GM23338 (cell line): ENCODE measurements at regions not wholly inside any gene's neighbourhood (a gene's known extent, or its start where the extent isn't known, plus 50 kb on each side); places are given as distances from the start of the nearest gene placed in this dataset.

Experiments
- ATAC-seq: fragments of 200-7000 bp; cut with Tn5 transposase; 3 replicates; pipeline ENCODE4 v1.9.1; 2020
- DNase-seq: peaks from one replicate; pipeline ENCODE4 v3.0.0-alpha.2; 2015; ENCODE audit warnings: low spot score
- H2AFZ ChIP-seq: fragments of 200-600 bp; sonication (generic); 2 replicates; pipeline ENCODE4 v1.8.0; 2016; ENCODE audit warnings: antibody characterized with exemption, mild to moderate bottlenecking, moderate library complexity
- H3F3A ChIP-seq: fragments of 200-600 bp; sonication (generic); replicated peaks from 2 replicates; pipeline ENCODE4 v1.8.0; 2017; ENCODE audit warnings: antibody characterized with exemption, mixed run types, low read depth
- H3K27ac ChIP-seq: fragments of 200-600 bp; sonication (generic); 2 replicates; pipeline ENCODE4 v1.6.1; 2016; ENCODE audit warnings: low read depth
- H3K27me3 ChIP-seq: fragments of 200-600 bp; sonication (generic); 2 replicates; pipeline ENCODE4 v1.8.0; 2016; ENCODE audit warnings: mild to moderate bottlenecking, mixed run types, moderate library complexity; ENCODE audit not compliant: insufficient read depth
- H3K36me3 ChIP-seq: fragments of 200-600 bp; sonication (generic); 2 replicates; pipeline ENCODE4 v1.8.0; 2016; ENCODE audit warnings: mild to moderate bottlenecking; ENCODE audit not compliant: insufficient read depth
- H3K4me1 ChIP-seq: fragments of 200-600 bp; sonication (generic); 2 replicates; pipeline ENCODE4 v1.8.0; 2016; ENCODE audit warnings: mild to moderate bottlenecking, moderate library complexity; ENCODE audit not compliant: insufficient read depth
- H3K4me2 ChIP-seq: fragments of 200-600 bp; sonication (generic); 2 replicates; pipeline ENCODE4 v1.7.1; 2017; ENCODE audit warnings: mixed run types
- H3K4me3 ChIP-seq: fragments of 200-600 bp; sonication (generic); 2 replicates; pipeline ENCODE4 v1.6.1; 2016; ENCODE audit warnings: mixed run types
- H3K79me2 ChIP-seq: fragments of 200-600 bp; sonication (generic); replicated peaks from 2 replicates; pipeline ENCODE4 v1.8.0; 2017; ENCODE audit warnings: mild to moderate bottlenecking; ENCODE audit not compliant: insufficient read depth
- H3K9me2 ChIP-seq: fragments of 200-600 bp; sonication (generic); 2 replicates; pipeline ENCODE4 v1.8.0; 2017; ENCODE audit not compliant: insufficient read depth
- H4K20me1 ChIP-seq: fragments of 200-600 bp; sonication (generic); replicated peaks from 2 replicates; pipeline ENCODE4 v1.8.0; 2017; ENCODE audit warnings: mild to moderate bottlenecking; ENCODE audit not compliant: insufficient read depth
- H3K27ac Mint-ChIP-seq: 2 replicates; pipeline ENCODE4 v1.8.0; 2020; ENCODE audit warnings: inconsistent platforms, mild to moderate bottlenecking, moderate library complexity, mixed read lengths
- H3K27me3 Mint-ChIP-seq: 3 replicates; pipeline ENCODE4 v1.8.0; 2022; ENCODE audit warnings: low read depth, mild to moderate bottlenecking, moderate library complexity, mixed read lengths, inconsistent platforms; ENCODE audit not compliant: insufficient read depth, poor library complexity
- H3K36me3 Mint-ChIP-seq: 3 replicates; pipeline ENCODE4 v1.8.0; 2021; ENCODE audit warnings: low read depth, mild to moderate bottlenecking, inconsistent platforms, moderate library complexity, mixed read lengths
- H3K4me1 Mint-ChIP-seq: 3 replicates; pipeline ENCODE4 v1.8.0; 2020; ENCODE audit warnings: mild to moderate bottlenecking, inconsistent platforms, mixed read lengths
- H3K4me3 Mint-ChIP-seq: 3 replicates; pipeline ENCODE4 v1.8.0; 2021; ENCODE audit warnings: moderate library complexity, mild to moderate bottlenecking, inconsistent platforms, mixed read lengths
- H3K9me3 Mint-ChIP-seq: 3 replicates; pipeline ENCODE4 v1.8.0; 2020; ENCODE audit warnings: moderate library complexity, mild to moderate bottlenecking, inconsistent platforms, mixed read lengths
- CREB1 ChIP-seq: fragments of 250-450 bp; sonication (Bioruptor Pico); IDR thresholded peaks from 2 replicates; pipeline ENCODE4 v1.5.0; 2020; ENCODE audit warnings: low read depth, mild to moderate bottlenecking, moderate library complexity
- EZH2 ChIP-seq: fragments of 200-600 bp; sonication (generic); IDR thresholded peaks from one replicate; pipeline ENCODE4 v1.8.0; 2017; ENCODE audit warnings: antibody characterized with exemption, mild to moderate bottlenecking, low read depth; ENCODE audit not compliant: unreplicated experiment
- EZH2phosphoT487 ChIP-seq: fragments of 200-600 bp; sonication (generic); IDR thresholded peaks from one replicate; pipeline ENCODE4 v1.8.1; 2018; ENCODE audit warnings: antibody characterized with exemption; ENCODE audit not compliant: unreplicated experiment
- JUNB ChIP-seq: IDR thresholded peaks from one replicate; pipeline ENCODE4 v1.6.1; 2016; ENCODE audit warnings: antibody characterized with exemption; ENCODE audit not compliant: unreplicated experiment
- NANOG ChIP-seq: IDR thresholded peaks from 2 replicates; pipeline ENCODE4 v1.6.1; 2016; ENCODE audit warnings: antibody characterized with exemption, borderline replicate concordance
- POLR2AphosphoS5 ChIP-seq: IDR thresholded peaks from 2 replicates; pipeline ENCODE4 v1.6.1; 2016; ENCODE audit warnings: antibody characterized with exemption, low read depth
- STAT1 ChIP-seq: IDR thresholded peaks from one replicate; pipeline ENCODE4 v1.6.1; 2016; ENCODE audit warnings: antibody characterized with exemption; ENCODE audit not compliant: unreplicated experiment
- ZNF114 ChIP-seq: fragments of 250-450 bp; sonication (Bioruptor Pico); IDR thresholded peaks from 2 replicates; pipeline ENCODE4 v1.5.0; 2020; ENCODE audit warnings: mild to moderate bottlenecking, moderate library complexity
- ZNF331 ChIP-seq: fragments of 250-450 bp; sonication (Bioruptor Pico); IDR thresholded peaks from 2 replicates; pipeline ENCODE4 v1.5.0; 2020; ENCODE audit warnings: low read depth, mild to moderate bottlenecking, moderate library complexity
- TF ChIP-seq, protein P1 (sequence below): IDR thresholded peaks from 2 replicates; pipeline ENCODE4 v1.6.1; 2016; ENCODE audit warnings: antibody characterized with exemption
- TF ChIP-seq, protein P2 (sequence below): fragments of 250-450 bp; sonication (Bioruptor Pico); IDR thresholded peaks from 2 replicates; pipeline ENCODE4 v1.5.0; 2020; ENCODE audit warnings: mild to moderate bottlenecking, moderate library complexity
- TF ChIP-seq, protein P3 (sequence below): IDR thresholded peaks from one replicate; pipeline ENCODE4 v1.6.1; 2018; ENCODE audit warnings: antibody characterized with exemption; ENCODE audit not compliant: unreplicated experiment
- TF ChIP-seq, protein P4 (sequence below), 2 experiments: fragments of 200-600 bp in 1 of 2; sonication (generic) in 1 of 2; conservative IDR thresholded peaks; 2 replicates each; pipeline versions ENCODE4 v1.5.1 to v1.6.1; 2016 to 2017; ENCODE audit warnings: antibody characterized with exemption in 2 of 2, low read depth in 2 of 2, mild to moderate bottlenecking in 2 of 2, moderate library complexity in 1 of 2

DNA sequence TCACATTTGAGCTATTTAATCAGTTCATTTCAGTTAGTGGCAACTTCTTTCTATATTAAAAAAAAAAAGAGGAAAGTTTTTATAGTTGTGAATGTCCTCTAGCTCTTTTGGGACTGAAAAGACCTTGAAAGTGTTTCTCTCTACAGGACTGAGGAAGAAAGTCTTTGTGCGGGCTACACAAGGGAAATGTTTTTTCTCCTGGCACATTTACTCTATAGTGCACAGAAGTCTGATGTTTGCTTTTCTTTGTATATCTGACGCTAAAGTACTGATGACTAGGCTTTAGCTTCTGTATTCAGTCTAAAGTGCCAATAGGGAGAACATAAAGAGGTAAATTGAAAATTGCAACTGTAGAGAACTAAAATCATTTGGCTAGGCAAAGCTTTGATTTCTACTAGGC is 737.4 kb upstream of the LUZP2 start:
- Histone ChIP-seq H3K79me2 (no peaks in the 10 kb centered on the region), H3K27ac (no peak overlapping the region), H3F3A (no peaks in the 10 kb centered on the region), H3K27me3 (no peaks in the 10 kb centered on the region), H3K4me2 (no peak overlapping the region), H4K20me1 (no peaks in the 10 kb centered on the region), H3K9me2 (peaks cover 13% of the 10 kb centered on the region; the same call in 1 of the 2 replicates), H3K4me1 (0 out of 2 replicates have a peak, but pooled peaks cover 3% of the 10 kb centered on the region), H3K36me3 (no peaks in the 10 kb centered on the region), H2AFZ (no peak overlapping the region), H3K4me3 (no peak overlapping the region)
- Mint-ChIP-seq H3K4me1 (peaks cover 6% of the 10 kb centered on the region), H3K27me3 (no peaks in the 10 kb centered on the region), H3K27ac (no peak overlapping the region), H3K36me3 (peaks cover 14% of the 10 kb centered on the region; the same call in 2 of the 3 replicates), H3K9me3 (peaks cover 19% of the 10 kb centered on the region; the same call in 2 of the 3 replicates), H3K4me3 (no peak overlapping the region)
- no peak for ATAC-seq
- no peak for TF ChIP-seq JUNB
- TF ChIP-seq CREB1 = no peak
- TF ChIP-seq, protein P1, sequence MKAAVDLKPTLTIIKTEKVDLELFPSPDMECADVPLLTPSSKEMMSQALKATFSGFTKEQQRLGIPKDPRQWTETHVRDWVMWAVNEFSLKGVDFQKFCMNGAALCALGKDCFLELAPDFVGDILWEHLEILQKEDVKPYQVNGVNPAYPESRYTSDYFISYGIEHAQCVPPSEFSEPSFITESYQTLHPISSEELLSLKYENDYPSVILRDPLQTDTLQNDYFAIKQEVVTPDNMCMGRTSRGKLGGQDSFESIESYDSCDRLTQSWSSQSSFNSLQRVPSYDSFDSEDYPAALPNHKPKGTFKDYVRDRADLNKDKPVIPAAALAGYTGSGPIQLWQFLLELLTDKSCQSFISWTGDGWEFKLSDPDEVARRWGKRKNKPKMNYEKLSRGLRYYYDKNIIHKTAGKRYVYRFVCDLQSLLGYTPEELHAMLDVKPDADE = no peak
- TF ChIP-seq ZNF331 (CRISPR knock-in tag) = no peak
- TF ChIP-seq, protein P2, sequence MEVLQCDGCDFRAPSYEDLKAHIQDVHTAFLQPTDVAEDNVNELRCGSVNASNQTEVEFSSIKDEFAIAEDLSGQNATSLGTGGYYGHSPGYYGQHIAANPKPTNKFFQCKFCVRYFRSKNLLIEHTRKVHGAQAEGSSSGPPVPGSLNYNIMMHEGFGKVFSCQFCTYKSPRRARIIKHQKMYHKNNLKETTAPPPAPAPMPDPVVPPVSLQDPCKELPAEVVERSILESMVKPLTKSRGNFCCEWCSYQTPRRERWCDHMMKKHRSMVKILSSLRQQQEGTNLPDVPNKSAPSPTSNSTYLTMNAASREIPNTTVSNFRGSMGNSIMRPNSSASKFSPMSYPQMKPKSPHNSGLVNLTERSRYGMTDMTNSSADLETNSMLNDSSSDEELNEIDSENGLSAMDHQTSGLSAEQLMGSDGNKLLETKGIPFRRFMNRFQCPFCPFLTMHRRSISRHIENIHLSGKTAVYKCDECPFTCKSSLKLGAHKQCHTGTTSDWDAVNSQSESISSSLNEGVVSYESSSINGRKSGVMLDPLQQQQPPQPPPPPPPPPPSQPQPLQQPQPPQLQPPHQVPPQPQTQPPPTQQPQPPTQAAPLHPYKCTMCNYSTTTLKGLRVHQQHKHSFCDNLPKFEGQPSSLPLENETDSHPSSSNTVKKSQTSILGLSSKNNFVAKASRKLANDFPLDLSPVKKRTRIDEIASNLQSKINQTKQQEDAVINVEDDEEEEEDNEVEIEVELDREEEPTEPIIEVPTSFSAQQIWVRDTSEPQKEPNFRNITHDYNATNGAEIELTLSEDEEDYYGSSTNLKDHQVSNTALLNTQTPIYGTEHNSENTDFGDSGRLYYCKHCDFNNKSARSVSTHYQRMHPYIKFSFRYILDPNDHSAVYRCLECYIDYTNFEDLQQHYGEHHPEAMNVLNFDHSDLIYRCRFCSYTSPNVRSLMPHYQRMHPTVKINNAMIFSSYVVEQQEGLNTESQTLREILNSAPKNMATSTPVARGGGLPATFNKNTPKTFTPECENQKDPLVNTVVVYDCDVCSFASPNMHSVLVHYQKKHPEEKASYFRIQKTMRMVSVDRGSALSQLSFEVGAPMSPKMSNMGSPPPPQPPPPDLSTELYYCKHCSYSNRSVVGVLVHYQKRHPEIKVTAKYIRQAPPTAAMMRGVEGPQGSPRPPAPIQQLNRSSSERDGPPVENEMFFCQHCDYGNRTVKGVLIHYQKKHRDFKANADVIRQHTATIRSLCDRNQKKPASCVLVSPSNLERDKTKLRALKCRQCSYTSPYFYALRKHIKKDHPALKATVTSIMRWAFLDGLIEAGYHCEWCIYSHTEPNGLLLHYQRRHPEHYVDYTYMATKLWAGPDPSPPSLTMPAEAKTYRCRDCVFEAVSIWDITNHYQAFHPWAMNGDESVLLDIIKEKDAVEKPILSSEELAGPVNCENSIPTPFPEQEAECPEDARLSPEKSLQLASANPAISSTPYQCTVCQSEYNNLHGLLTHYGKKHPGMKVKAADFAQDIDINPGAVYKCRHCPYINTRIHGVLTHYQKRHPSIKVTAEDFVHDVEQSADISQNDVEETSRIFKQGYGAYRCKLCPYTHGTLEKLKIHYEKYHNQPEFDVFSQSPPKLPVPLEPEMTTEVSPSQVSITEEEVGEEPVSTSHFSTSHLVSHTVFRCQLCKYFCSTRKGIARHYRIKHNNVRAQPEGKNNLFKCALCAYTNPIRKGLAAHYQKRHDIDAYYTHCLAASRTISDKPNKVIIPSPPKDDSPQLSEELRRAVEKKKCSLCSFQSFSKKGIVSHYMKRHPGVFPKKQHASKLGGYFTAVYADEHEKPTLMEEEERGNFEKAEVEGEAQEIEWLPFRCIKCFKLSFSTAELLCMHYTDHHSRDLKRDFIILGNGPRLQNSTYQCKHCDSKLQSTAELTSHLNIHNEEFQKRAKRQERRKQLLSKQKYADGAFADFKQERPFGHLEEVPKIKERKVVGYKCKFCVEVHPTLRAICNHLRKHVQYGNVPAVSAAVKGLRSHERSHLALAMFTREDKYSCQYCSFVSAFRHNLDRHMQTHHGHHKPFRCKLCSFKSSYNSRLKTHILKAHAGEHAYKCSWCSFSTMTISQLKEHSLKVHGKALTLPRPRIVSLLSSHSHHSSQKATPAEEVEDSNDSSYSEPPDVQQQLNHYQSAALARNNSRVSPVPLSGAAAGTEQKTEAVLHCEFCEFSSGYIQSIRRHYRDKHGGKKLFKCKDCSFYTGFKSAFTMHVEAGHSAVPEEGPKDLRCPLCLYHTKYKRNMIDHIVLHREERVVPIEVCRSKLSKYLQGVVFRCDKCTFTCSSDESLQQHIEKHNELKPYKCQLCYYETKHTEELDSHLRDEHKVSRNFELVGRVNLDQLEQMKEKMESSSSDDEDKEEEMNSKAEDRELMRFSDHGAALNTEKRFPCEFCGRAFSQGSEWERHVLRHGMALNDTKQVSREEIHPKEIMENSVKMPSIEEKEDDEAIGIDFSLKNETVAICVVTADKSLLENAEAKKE = no peak
- TF ChIP-seq, protein P3, sequence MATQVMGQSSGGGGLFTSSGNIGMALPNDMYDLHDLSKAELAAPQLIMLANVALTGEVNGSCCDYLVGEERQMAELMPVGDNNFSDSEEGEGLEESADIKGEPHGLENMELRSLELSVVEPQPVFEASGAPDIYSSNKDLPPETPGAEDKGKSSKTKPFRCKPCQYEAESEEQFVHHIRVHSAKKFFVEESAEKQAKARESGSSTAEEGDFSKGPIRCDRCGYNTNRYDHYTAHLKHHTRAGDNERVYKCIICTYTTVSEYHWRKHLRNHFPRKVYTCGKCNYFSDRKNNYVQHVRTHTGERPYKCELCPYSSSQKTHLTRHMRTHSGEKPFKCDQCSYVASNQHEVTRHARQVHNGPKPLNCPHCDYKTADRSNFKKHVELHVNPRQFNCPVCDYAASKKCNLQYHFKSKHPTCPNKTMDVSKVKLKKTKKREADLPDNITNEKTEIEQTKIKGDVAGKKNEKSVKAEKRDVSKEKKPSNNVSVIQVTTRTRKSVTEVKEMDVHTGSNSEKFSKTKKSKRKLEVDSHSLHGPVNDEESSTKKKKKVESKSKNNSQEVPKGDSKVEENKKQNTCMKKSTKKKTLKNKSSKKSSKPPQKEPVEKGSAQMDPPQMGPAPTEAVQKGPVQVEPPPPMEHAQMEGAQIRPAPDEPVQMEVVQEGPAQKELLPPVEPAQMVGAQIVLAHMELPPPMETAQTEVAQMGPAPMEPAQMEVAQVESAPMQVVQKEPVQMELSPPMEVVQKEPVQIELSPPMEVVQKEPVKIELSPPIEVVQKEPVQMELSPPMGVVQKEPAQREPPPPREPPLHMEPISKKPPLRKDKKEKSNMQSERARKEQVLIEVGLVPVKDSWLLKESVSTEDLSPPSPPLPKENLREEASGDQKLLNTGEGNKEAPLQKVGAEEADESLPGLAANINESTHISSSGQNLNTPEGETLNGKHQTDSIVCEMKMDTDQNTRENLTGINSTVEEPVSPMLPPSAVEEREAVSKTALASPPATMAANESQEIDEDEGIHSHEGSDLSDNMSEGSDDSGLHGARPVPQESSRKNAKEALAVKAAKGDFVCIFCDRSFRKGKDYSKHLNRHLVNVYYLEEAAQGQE = no peak
- no peak for TF ChIP-seq POLR2AphosphoS5
- TF ChIP-seq EZH2 = no peak
- TF ChIP-seq STAT1 = no peak
- no peak for TF ChIP-seq EZH2phosphoT487
- no peak for TF ChIP-seq ZNF114
- TF ChIP-seq NANOG = no peak
- TF ChIP-seq, protein P4, sequence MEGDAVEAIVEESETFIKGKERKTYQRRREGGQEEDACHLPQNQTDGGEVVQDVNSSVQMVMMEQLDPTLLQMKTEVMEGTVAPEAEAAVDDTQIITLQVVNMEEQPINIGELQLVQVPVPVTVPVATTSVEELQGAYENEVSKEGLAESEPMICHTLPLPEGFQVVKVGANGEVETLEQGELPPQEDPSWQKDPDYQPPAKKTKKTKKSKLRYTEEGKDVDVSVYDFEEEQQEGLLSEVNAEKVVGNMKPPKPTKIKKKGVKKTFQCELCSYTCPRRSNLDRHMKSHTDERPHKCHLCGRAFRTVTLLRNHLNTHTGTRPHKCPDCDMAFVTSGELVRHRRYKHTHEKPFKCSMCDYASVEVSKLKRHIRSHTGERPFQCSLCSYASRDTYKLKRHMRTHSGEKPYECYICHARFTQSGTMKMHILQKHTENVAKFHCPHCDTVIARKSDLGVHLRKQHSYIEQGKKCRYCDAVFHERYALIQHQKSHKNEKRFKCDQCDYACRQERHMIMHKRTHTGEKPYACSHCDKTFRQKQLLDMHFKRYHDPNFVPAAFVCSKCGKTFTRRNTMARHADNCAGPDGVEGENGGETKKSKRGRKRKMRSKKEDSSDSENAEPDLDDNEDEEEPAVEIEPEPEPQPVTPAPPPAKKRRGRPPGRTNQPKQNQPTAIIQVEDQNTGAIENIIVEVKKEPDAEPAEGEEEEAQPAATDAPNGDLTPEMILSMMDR (conservative IDR thresholded peaks at IDR 0.05; ENCODE audit: low read depth in 2 of 2) = no peak
- DNase-seq = no peak
